ENCODE measurements at regions not wholly inside any gene's neighbourhood (a gene's known extent, or its start where the extent isn't known, plus 50 kb on each side); places are given as distances from the start of the nearest gene placed in this dataset.

DNA sequence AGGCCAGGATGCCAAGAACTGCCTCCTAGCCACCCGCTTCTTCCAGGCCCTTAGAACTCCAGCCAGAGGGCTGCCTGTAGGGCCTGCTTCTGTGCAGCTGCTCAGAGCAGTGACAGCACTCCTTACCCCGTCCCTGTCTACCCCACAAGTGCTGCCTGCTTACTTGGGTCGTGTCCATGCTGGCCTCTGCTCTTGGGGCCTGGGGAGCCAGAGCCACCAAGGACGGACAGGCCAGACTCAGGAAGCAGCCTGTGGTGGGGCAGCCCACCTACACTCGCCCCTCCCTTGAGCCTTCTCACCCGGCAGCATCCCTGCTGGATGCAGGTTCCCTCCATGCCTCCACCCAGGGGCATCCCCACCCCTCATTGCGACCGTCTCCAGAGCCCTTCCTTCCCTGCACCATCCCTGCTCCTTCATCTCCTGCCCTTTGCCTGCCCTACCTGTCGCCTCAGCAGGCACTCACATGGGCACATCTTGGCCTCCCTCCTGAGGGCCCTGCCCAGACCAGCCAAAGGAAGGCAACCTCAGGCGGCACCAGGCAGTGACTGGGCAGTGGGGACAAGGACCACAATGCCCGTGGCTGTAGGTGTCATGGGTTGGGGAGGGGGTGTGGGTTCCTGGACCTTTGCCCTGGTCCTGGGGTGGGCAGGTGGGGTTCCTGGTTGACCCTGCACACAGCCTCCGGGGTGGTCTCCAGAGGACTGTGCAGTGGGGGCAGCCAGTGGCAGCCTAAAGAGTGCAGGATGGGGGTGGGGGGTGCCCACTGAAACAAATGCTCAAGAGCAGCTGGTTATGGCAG lies 78.0 kb upstream of the TNS3 start:
- ATAC-seq (peak; percentile 44), DNase-seq (ENCODE audit: low spot score) (no peak), FAIRE-seq (no peak)
- no peaks in the 10 kb centered on the region for H3K79me2 ChIP-seq (ENCODE audit: insufficient read depth, low read length)
- no peak overlapping the region for H3K4me3 ChIP-seq (replicated peaks in 1 of 3; ENCODE audit: insufficient read depth in 1 of 3, low read depth in 2 of 3, low read length in 3 of 3)
- peaks cover 17% of the 10 kb centered on the region for H3K4me1 ChIP-seq (ENCODE audit: insufficient read depth, low read length)
- no peaks in the 10 kb centered on the region for H4K20me1 ChIP-seq (ENCODE audit: insufficient read depth, low read length)
- H3K36me3 ChIP-seq (replicated peaks in 1 of 2; ENCODE audit: control insufficient read depth in 1 of 2, insufficient read depth in 2 of 2, low read length in 2 of 2), result no peaks in the 10 kb centered on the region
- no peak for TF ChIP-seq ZSCAN29 (CRISPR knock-in tag; conservative IDR thresholded peaks at IDR 0.05)
- TF ChIP-seq ZNF333 (CRISPR knock-in tag; IDR thresholded peaks at IDR 0.05; ENCODE audit: borderline replicate concordance), result 0 out of 2 replicates have a peak, but pooled peaks have one; percentile 29
- in situ Hi-C loops (cut with HindIII; ENCODE audit: extremely low pct_ligation_motif_present, low pct_unique_long_range_greater_than_20kb), result no loop called here
- no TSS peak for BruUV-seq (replicated peaks)
- no peak overlapping the region for H3K9ac ChIP-seq (ENCODE audit: insufficient read depth, low read depth, low read length)
- no peak overlapping the region for H2AFZ ChIP-seq (ENCODE audit: low read length)
- no peak overlapping the region for H3K4me2 ChIP-seq (ENCODE audit: low read depth, low read length)
- no peaks in the 10 kb centered on the region for H3K9me3 ChIP-seq (ENCODE audit: low read length)
- no peak overlapping the region for H3K27ac ChIP-seq (ENCODE audit: extremely low read length, insufficient read depth, low read length)
- ChIA-PET POLR2A (no interaction called here), CTCF (ENCODE audit: low intra/inter-chr PET ratio, low total read pairs) (no interaction called here)
- 47% methylated on average over 11 of the region's 12 CpGs for WGBS (ENCODE audit: low lambda C conversion rate)
- intact Hi-C loops (cut with micrococcal nuclease; ENCODE audit: unreplicated experiment), result loop anchor here (10.0 kb wide), 1 partner anchor 55 kb away; no protein-coding TSS in a partner anchor
- no peaks in the 10 kb centered on the region for H3K27me3 ChIP-seq (ENCODE audit: control insufficient read depth in 1 of 2, insufficient read depth in 2 of 2, low read length in 2 of 2)

DNA sequence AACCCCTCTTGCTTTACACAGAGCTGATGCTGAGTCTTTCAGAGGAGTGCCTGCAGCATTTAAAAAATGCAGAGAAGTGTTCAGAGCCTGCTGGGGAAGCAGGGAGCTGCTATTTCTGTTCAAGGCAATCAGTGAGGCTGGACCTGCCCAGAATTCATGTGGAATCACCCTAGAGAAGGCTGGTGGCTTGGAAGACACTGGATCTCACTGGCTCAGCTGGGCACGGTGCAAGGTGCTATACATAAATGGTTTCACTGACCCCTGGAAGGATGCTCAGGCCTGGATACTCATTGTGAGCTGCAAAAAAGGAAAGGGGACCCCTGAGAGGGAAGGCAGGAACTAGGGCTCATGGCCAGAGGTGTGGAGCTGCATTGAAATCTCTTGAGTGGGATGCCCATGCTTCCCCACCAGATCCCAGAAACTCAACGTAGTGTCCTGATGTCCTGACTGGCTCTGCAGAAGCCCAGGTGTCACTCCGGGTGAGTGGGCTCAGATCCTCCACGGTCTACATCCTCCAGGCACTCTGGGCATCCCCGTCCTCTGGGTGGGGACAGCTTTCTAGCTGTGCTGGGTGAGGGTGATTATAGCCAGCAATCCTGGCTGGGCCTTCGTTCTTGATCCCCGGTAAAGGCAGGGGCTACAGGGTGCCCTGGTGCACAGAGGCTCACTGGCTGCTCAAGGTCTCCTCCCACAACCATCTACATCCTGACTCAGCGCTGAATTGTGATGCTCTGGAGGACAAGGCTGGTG lies 77.2 kb upstream of the TNS3 start:
- no peaks in the 10 kb centered on the region for H3K9me3 ChIP-seq (ENCODE audit: low read length)
- POLR2A ChIA-PET, result no interaction called here
- ATAC-seq (peak; percentile 43), DNase-seq (ENCODE audit: low spot score) (no peak), FAIRE-seq (no peak)
- intact Hi-C loops (cut with micrococcal nuclease; ENCODE audit: unreplicated experiment), result no loop called here
- H3K36me3 ChIP-seq (replicated peaks in 1 of 2; ENCODE audit: control insufficient read depth in 1 of 2, insufficient read depth in 2 of 2, low read length in 2 of 2), result no peaks in the 10 kb centered on the region
- H3K4me1 ChIP-seq (ENCODE audit: insufficient read depth, low read length), result peaks cover 11% of the 10 kb centered on the region; the same call in 1 of the 2 replicates
- no TSS peak for BruUV-seq (replicated peaks)
- H3K27ac ChIP-seq (ENCODE audit: extremely low read length, insufficient read depth, low read length), result no peak overlapping the region
- no peaks in the 10 kb centered on the region for H3K27me3 ChIP-seq (ENCODE audit: control insufficient read depth in 1 of 2, insufficient read depth in 2 of 2, low read length in 2 of 2)
- H3K4me2 ChIP-seq (ENCODE audit: low read depth, low read length), result no peak overlapping the region
- no peak overlapping the region for H2AFZ ChIP-seq (ENCODE audit: low read length)
- H4K20me1 ChIP-seq (ENCODE audit: insufficient read depth, low read length), result no peaks in the 10 kb centered on the region
- WGBS (ENCODE audit: low lambda C conversion rate), result 77% methylated on average over 8 of the region's 8 CpGs
- H3K79me2 ChIP-seq (ENCODE audit: insufficient read depth, low read length), result no peaks in the 10 kb centered on the region
- CTCF ChIA-PET (ENCODE audit: low intra/inter-chr PET ratio, low total read pairs), result no interaction called here
- no peak overlapping the region for H3K4me3 ChIP-seq (replicated peaks in 1 of 3; ENCODE audit: insufficient read depth in 1 of 3, low read depth in 2 of 3, low read length in 3 of 3)
- in situ Hi-C loops (cut with HindIII; ENCODE audit: extremely low pct_ligation_motif_present, low pct_unique_long_range_greater_than_20kb), result no loop called here
- H3K9ac ChIP-seq (ENCODE audit: insufficient read depth, low read depth, low read length), result no peak overlapping the region
- TF ChIP-seq, protein P1, sequence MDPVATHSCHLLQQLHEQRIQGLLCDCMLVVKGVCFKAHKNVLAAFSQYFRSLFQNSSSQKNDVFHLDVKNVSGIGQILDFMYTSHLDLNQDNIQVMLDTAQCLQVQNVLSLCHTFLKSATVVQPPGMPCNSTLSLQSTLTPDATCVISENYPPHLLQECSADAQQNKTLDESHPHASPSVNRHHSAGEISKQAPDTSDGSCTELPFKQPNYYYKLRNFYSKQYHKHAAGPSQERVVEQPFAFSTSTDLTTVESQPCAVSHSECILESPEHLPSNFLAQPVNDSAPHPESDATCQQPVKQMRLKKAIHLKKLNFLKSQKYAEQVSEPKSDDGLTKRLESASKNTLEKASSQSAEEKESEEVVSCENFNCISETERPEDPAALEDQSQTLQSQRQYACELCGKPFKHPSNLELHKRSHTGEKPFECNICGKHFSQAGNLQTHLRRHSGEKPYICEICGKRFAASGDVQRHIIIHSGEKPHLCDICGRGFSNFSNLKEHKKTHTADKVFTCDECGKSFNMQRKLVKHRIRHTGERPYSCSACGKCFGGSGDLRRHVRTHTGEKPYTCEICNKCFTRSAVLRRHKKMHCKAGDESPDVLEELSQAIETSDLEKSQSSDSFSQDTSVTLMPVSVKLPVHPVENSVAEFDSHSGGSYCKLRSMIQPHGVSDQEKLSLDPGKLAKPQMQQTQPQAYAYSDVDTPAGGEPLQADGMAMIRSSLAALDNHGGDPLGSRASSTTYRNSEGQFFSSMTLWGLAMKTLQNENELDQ (CRISPR knock-in tag; IDR thresholded peaks at IDR 0.05; ENCODE audit: borderline replicate concordance), result no peak
- TF ChIP-seq NR3C1 (CRISPR knock-in tag; IDR thresholded peaks at IDR 0.05) (no peak), MYNN (CRISPR knock-in tag; IDR thresholded peaks at IDR 0.05; ENCODE audit: low read depth) (no peak), ZNF747 (CRISPR knock-in tag; IDR thresholded peaks at IDR 0.05; ENCODE audit: borderline replicate concordance) (no peak), ZNF775 (CRISPR knock-in tag; IDR thresholded peaks at IDR 0.05; ENCODE audit: borderline replicate concordance) (no peak), ZNF3 (CRISPR knock-in tag; IDR thresholded peaks at IDR 0.05) (no peak)
- TF ChIP-seq, protein P2, sequence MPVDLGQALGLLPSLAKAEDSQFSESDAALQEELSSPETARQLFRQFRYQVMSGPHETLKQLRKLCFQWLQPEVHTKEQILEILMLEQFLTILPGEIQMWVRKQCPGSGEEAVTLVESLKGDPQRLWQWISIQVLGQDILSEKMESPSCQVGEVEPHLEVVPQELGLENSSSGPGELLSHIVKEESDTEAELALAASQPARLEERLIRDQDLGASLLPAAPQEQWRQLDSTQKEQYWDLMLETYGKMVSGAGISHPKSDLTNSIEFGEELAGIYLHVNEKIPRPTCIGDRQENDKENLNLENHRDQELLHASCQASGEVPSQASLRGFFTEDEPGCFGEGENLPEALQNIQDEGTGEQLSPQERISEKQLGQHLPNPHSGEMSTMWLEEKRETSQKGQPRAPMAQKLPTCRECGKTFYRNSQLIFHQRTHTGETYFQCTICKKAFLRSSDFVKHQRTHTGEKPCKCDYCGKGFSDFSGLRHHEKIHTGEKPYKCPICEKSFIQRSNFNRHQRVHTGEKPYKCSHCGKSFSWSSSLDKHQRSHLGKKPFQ (CRISPR knock-in tag; IDR thresholded peaks at IDR 0.05; ENCODE audit: insufficient replicate concordance), result no peak
- TF ChIP-seq, protein P3, sequence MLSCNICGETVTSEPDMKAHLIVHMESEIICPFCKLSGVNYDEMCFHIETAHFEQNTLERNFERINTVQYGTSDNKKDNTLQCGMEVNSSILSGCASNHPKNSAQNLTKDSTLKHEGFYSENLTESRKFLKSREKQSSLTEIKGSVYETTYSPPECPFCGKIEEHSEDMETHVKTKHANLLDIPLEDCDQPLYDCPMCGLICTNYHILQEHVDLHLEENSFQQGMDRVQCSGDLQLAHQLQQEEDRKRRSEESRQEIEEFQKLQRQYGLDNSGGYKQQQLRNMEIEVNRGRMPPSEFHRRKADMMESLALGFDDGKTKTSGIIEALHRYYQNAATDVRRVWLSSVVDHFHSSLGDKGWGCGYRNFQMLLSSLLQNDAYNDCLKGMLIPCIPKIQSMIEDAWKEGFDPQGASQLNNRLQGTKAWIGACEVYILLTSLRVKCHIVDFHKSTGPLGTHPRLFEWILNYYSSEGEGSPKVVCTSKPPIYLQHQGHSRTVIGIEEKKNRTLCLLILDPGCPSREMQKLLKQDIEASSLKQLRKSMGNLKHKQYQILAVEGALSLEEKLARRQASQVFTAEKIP (CRISPR knock-in tag; IDR thresholded peaks at IDR 0.05; ENCODE audit: borderline replicate concordance), result no peak

All from HepG2 (cell line).